ENCODE measurements at regions not wholly inside any gene's neighbourhood (a gene's known extent, or its start where the extent isn't known, plus 50 kb on each side); places are given as distances from the start of the nearest gene placed in this dataset.

GRCh38 chr1:9448132-9449109 is 90.8 kb upstream of the SLC25A33 start:
- TF ChIP-seq CTCF (IDR thresholded peaks at IDR 0.05; ENCODE audit: insufficient read depth, low read depth, low read length), result peak; percentile 11
- TF ChIP-seq EZH2 (IDR thresholded peaks at IDR 0.05; ENCODE audit: insufficient read depth, low read length), result no peak

All from astrocyte (in vitro differentiated cells and primary cell).